ENCODE measurements at regions not wholly inside any gene's neighbourhood (a gene's known extent, or its start where the extent isn't known, plus 50 kb on each side); places are given as distances from the start of the nearest gene placed in this dataset.

GRCh38 chr2:129464631-129465030 is 514.8 kb upstream of the RAB6C start:
- no peak for DNase-seq (ENCODE audit: low read depth in 3 of 3, low spot score in 1 of 3)

- DNase-seq (ENCODE audit: low read depth in 3 of 3, low spot score in 1 of 3), result no peak
Observed at GRCh38 chr2:129465045-129465444, 514.4 kb upstream of the RAB6C start.

- DNase-seq (ENCODE audit: low read depth in 3 of 3, low spot score in 1 of 3), result no peak
Observed at GRCh38 chr2:129466389-129466788, 513.1 kb upstream of the RAB6C start.

- no peak for DNase-seq (ENCODE audit: low read depth in 3 of 3, low spot score in 1 of 3)
Observed at GRCh38 chr2:129467012-129467779, 512.3 kb upstream of the RAB6C start.

DNA sequence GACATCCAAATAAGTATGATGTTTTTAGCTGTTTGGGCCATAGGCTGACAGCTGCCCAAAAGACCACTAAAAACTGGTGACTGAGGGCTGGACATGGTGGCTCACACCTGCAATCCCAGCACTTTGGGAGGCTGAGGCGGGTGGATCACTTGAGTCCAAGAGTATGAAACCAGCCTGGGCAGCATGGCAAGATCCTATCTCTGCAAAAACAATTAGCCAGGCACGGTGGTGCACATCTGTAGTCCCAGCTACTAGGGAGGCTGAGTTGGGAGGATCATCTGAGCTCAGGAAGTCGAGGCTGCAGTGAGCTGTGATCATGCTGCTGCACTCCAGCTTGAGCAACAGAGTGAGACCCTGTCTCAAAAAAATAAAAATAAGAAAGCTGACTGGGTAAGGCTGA is 511.5 kb upstream of the RAB6C start:
- DNase-seq (ENCODE audit: low read depth in 3 of 3, low spot score in 1 of 3), result no peak

GRCh38 chr2:129468879-129469278 is 510.6 kb upstream of the RAB6C start:
- no peak for DNase-seq (ENCODE audit: low read depth in 3 of 3, low spot score in 1 of 3)

- no peak for DNase-seq (ENCODE audit: low read depth in 3 of 3, low spot score in 1 of 3)
Observed at GRCh38 chr2:129469389-129469788, 510.1 kb upstream of the RAB6C start.

DNA sequence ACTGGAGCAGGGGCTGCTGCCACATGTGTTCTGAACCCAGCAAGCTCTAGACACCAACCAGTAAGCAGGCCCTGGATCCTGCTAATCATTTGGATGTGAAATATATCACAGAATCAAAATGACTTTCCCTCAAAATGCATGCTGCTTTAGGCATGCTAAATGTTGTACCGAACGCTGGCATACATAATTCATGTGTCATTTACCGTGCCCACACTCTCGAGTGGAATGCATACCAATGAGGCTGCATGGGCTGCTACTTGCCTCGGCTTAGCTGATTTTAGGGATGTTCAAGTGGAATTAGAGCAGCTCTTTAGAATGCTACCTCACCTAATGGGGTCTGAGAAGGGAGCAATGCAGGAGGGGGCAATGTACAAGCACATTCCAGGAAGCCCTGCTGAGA is 509.6 kb upstream of the RAB6C start:
- no peak for DNase-seq (ENCODE audit: low read depth in 3 of 3, low spot score in 1 of 3)

DNA sequence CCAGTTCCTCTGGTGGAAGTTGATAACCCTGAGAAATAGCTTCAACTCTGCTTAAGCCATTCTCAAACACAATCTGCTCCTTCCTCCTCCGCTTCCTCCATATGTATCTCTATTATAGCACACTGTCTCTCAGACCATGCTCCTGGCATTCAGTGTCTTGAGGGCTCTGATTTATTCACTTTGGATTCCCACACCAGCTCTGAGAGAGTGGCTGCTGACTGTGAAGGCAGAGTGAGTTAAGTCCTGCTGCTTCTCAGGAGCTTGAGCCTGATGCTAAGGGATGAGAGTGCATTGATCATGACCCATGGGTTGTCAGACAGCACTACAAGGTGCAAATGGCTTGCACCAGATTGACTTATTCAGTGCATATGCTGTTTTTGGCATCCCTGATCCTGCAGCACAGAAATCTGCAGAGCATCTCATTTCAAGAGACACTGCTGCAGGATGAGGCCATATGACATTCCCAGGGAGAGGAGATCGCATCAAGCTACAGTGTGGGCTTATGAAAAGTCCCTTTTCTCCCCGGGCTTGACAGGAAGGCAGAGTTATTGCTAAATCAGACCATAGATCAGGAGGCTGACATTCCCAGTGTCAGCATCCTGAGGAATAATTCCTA is 500.5 kb upstream of the RAB6C start:
- no peak for DNase-seq (ENCODE audit: low read depth in 3 of 3, low spot score in 1 of 3)

DNA sequence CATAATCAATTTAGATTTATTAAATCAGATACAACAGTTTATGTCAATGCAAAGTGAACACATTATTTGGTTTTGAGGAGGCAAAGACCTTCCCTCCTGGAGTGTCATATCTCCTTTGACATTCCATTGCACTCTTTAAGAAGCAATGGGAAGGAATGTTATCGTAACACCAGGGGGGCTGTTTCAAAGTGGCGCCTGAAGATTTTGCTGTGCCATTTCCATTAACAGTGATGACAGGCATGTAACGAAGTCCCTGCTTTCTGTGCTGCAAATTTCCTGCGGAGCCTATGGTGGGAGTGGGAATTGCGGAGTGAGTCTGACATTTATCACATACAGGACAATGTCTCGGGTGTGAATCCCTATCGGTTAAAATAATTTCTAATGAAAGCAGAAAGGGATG is 499.6 kb upstream of the RAB6C start:
- no peak for DNase-seq (ENCODE audit: low read depth in 3 of 3, low spot score in 1 of 3)

GRCh38 chr2:129480790-129481189 is 498.7 kb upstream of the RAB6C start:
- no peak for DNase-seq (ENCODE audit: low read depth in 3 of 3, low spot score in 1 of 3)

DNA sequence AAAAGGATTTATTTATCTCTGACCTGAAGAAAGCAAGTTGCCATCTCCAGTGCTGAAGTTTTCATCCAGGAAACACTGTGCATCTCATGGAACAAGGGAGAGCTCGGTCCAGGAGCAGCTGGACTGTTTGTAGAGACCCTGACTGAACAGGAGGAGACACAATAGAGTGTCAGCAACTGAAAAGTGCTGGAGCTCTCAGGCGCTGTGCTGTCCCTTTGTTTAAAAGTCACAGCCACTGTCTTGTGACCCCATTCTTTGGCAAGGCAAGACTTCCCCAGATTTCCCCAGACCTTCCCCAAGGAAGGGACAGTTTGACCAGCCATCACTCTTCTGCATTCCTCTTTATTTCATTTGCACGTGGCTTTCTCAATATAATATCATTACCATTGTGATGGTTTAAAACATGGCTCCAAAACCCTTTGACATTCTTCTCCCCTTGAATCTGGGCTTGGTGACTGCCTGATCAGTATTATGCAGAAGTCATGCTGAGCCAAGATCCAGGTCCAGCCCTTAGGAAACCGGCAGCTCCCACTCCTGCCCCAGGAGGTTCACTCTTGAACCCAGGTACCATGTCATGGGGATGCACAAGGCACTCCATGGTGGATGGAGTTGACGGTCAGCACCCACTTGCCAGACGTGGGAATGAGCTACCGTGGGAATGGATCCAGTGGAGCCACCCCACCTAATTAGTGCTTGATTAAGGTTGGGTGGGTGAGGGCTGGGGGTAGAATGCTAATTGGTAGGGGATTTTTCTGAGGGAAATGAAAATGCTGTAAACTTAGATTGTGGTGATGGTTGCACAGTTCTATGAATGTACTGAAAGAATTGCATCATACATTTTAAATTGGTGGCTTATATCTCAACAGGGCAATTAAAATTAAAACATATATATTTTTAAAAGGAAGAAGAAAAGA is 497.9 kb upstream of the RAB6C start:
- no peak for DNase-seq (ENCODE audit: low read depth in 3 of 3, low spot score in 1 of 3)

GRCh38 chr2:129482626-129483025 is 496.8 kb upstream of the RAB6C start:
- no peak for DNase-seq (ENCODE audit: low read depth in 3 of 3, low spot score in 1 of 3)

- no peak for DNase-seq (ENCODE audit: low read depth in 3 of 3, low spot score in 1 of 3)
Observed at GRCh38 chr2:129483366-129483765, 496.1 kb upstream of the RAB6C start.

- DNase-seq (ENCODE audit: low read depth in 3 of 3, low spot score in 1 of 3), result no peak
Observed at GRCh38 chr2:129484999-129485897, 494.2 kb upstream of the RAB6C start.

DNA sequence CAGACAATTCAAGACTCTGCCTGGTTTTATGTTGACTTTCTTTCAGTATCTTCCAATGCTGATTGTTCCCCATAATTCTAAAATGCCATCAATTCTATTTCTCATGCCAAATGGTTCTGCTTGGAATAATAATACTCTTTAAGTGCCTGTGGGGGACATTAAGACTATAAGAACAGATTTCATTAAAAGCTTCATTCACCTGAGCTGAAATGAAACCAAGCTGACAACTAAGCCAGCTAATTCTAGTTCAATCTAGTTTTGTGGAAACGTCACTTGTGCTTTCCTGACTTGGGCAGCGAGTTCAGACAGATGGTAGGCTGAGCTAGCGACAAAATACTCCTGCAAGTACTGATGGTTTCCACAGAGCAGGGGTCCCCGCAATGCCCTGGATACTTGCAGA is 491.1 kb upstream of the RAB6C start:
- DNase-seq (ENCODE audit: low read depth in 3 of 3, low spot score in 1 of 3), result no peak

- no peak for DNase-seq (ENCODE audit: low read depth in 3 of 3, low spot score in 1 of 3)
Observed at GRCh38 chr2:129490641-129491040, 488.8 kb upstream of the RAB6C start.

- no peak for DNase-seq (ENCODE audit: low read depth in 3 of 3, low spot score in 1 of 3)
Observed at GRCh38 chr2:129491308-129491707, 488.2 kb upstream of the RAB6C start.

DNA sequence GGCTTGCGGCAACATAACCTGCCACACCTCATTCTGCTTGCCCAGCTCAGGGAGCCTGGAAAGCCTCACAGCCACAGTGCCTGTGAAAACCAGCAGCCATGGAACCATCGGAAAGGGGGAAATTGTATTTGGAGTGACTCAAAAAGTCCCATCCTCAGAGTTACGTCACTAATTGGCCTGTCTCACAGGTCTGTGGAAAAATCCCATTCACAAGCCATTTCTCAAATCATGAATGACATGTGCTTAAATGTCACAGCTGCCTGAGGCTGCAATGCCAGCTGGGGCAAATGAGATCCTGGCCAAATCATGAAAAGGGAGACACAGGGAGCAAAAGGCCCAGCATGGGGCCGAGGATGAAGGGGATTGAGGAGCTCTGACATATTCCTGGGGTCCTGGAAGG is 486.9 kb upstream of the RAB6C start:
- DNase-seq (ENCODE audit: low read depth in 3 of 3, low spot score in 1 of 3), result no peak

DNA sequence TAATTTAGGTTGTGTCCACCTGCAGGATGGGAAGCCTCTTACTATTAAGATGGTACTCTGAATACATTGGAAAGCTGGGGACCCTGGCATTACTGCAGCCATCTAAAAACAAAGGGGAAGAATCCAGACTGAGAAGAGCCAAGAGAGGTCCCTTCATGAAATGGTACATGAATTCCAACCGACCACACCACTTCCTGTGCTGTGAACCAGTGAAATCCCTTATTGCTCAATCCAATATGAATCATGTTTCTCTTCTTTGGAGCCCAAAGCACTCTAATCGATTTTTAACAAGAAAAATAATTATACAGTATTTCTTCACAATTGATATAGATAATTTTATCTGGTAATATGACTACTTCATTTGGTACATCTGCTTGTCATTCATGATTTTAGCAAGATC is 479.7 kb upstream of the RAB6C start:
- DNase-seq (ENCODE audit: low read depth in 3 of 3, low spot score in 1 of 3), result no peak

DNA sequence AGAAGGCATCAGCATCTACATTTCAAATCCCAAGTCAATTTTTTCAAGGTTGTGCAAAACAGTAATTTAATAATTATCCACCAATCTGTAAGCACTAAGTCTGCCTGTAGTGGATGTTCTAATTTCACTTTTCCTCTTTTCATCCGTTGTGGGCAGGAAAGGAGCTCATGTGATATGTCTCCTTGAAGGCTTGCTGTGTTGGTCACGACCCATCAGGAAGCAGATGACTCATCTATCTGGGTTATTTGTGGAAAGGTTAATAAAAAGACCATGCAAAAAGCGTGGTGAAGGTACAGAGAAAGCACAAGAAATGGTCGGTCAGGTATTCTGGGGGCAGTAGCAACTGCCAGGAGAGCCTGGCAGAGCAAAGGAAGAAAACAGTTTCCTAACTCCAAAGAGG is 476.7 kb upstream of the RAB6C start:
- DNase-seq (ENCODE audit: low read depth in 3 of 3, low spot score in 1 of 3), result no peak

Data from stimulated activated CD4-positive, alpha-beta T cell treated with anti-CD3 and anti-CD28 coated beads, TNF-alpha, amount 100 ng/mL, for 1 hour (primary cell).